ENCODE measurements at regions not wholly inside any gene's neighbourhood (a gene's known extent, or its start where the extent isn't known, plus 50 kb on each side); places are given as distances from the start of the nearest gene placed in this dataset.

DNA sequence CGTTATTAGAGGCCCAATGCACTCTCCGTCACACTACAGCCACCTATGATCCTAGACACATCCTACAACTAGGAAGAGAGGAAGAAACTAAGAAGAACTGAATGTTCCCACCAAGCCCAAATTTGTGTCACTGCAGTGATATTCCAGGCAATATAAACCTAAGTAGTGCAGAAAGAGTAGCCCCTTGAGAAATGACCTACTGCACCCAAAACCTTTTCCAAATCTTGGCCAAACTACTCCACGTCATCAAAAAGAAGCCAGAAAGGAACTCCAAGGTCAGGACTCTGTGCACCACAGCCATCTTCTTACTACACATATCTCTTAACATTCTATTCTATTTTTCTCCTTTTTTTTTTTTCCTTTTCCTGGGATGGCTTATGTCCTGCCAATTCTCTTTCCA is 60.2 kb downstream of the ADAMTS1 start:
- Histone ChIP-seq H3K79me2 (ENCODE audit: control insufficient read depth, insufficient read depth, low read length, unreplicated experiment) (no peaks in the 10 kb centered on the region), H3K36me3 (ENCODE audit: insufficient read depth, low read length) (no peaks in the 10 kb centered on the region), H3K4me3 (ENCODE audit: low read depth, low read length) (no peak overlapping the region), H3K27ac (ENCODE audit: low read depth, low read length) (no peak overlapping the region), H3K4me1 (ENCODE audit: control insufficient read depth, insufficient read depth, low read length, unreplicated experiment) (peaks cover 7% of the 10 kb centered on the region), H3K27me3 (ENCODE audit: insufficient read depth, low read length) (no peaks in the 10 kb centered on the region), H2AFZ (ENCODE audit: low read length, unreplicated experiment) (no peak overlapping the region)

- H3K27me3 ChIP-seq (ENCODE audit: insufficient read depth, low read length), result no peaks in the 10 kb centered on the region
- H3K4me1 ChIP-seq (ENCODE audit: control insufficient read depth, insufficient read depth, low read length, unreplicated experiment), result peaks cover 7% of the 10 kb centered on the region
- H3K79me2 ChIP-seq (ENCODE audit: control insufficient read depth, insufficient read depth, low read length, unreplicated experiment), result no peaks in the 10 kb centered on the region
- no peak overlapping the region for H3K4me3 ChIP-seq (ENCODE audit: low read depth, low read length)
- H3K36me3 ChIP-seq (ENCODE audit: insufficient read depth, low read length), result no peaks in the 10 kb centered on the region
- H3K27ac ChIP-seq (ENCODE audit: low read depth, low read length), result no peak overlapping the region
- no peak overlapping the region for H2AFZ ChIP-seq (ENCODE audit: low read length, unreplicated experiment)
Observed at GRCh38 chr21:26783466-26784195, 61.6 kb downstream of the ADAMTS1 start.

DNA sequence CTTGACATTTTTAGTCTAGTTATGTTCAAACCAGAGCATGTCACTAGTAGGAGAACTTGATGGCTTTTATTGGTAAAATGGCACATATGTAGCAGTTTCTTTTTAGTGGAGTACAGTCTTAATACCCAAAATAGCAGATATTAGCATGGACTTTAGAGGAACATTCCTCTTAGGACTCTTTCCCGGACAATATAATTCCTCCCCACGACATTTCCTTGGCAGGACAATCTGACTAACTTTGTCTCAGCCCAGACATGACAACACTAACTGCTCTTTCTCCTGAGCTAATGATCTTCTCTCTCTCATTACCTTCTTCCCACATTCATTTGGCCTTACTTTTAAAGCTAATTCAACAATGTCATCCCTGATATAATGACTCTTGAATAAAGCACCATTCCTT is 62.5 kb downstream of the ADAMTS1 start:
- Histone ChIP-seq H3K79me2 (ENCODE audit: control insufficient read depth, insufficient read depth, low read length, unreplicated experiment) (no peaks in the 10 kb centered on the region), H3K27me3 (ENCODE audit: insufficient read depth, low read length) (no peaks in the 10 kb centered on the region), H3K27ac (ENCODE audit: low read depth, low read length) (no peak overlapping the region)

DNA sequence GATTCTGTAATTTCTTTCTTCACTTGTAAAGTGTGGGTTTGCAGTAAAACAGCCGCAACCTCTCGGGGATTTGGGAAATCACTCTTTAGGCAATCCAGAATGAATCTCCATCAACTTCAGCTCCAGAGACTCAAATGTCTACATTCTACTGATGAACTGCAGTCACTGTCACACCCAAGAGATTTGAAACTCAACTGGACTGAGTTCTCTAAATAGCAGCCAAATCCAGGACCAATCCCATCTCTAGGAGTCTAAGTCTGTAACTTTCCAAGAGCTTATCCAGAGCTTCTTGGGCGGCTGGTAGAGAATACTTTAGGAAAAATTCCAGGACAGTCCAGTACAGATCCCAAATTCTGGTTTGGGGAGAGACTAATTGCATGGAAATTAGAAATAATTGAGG is 62.9 kb downstream of the ADAMTS1 start:
- Histone ChIP-seq H3K4me3 (ENCODE audit: low read depth, low read length) (no peak overlapping the region), H3K4me1 (ENCODE audit: control insufficient read depth, insufficient read depth, low read length, unreplicated experiment) (peaks cover 11% of the 10 kb centered on the region), H2AFZ (ENCODE audit: low read length, unreplicated experiment) (no peak overlapping the region), H3K79me2 (ENCODE audit: control insufficient read depth, insufficient read depth, low read length, unreplicated experiment) (no peaks in the 10 kb centered on the region), H3K27ac (ENCODE audit: low read depth, low read length) (no peak overlapping the region), H3K27me3 (ENCODE audit: insufficient read depth, low read length) (no peaks in the 10 kb centered on the region), H3K36me3 (ENCODE audit: insufficient read depth, low read length) (no peaks in the 10 kb centered on the region)

More for the DNA sequence above, 62.5 kb downstream of the ADAMTS1 start:
- no peak overlapping the region for H3K4me3 ChIP-seq (ENCODE audit: low read depth, low read length)
- no peak overlapping the region for H2AFZ ChIP-seq (ENCODE audit: low read length, unreplicated experiment)
- peaks cover 7% of the 10 kb centered on the region for H3K4me1 ChIP-seq (ENCODE audit: control insufficient read depth, insufficient read depth, low read length, unreplicated experiment)
- H3K36me3 ChIP-seq (ENCODE audit: insufficient read depth, low read length), result no peaks in the 10 kb centered on the region

GRCh38 chr21:26781331-26781730 is 63.9 kb downstream of the ADAMTS1 start:
- H2AFZ ChIP-seq (ENCODE audit: low read length, unreplicated experiment), result no peak overlapping the region
- H3K36me3 ChIP-seq (ENCODE audit: insufficient read depth, low read length), result no peaks in the 10 kb centered on the region
- H3K27ac ChIP-seq (ENCODE audit: low read depth, low read length), result no peak overlapping the region
- H3K4me3 ChIP-seq (ENCODE audit: low read depth, low read length), result no peak overlapping the region
- H3K79me2 ChIP-seq (ENCODE audit: control insufficient read depth, insufficient read depth, low read length, unreplicated experiment), result no peaks in the 10 kb centered on the region
- H3K4me1 ChIP-seq (ENCODE audit: control insufficient read depth, insufficient read depth, low read length, unreplicated experiment), result peaks cover 21% of the 10 kb centered on the region
- H3K27me3 ChIP-seq (ENCODE audit: insufficient read depth, low read length), result no peaks in the 10 kb centered on the region

GRCh38 chr21:26777166-26777565 is 68.0 kb downstream of the ADAMTS1 start:
- Histone ChIP-seq H3K36me3 (ENCODE audit: insufficient read depth, low read length) (no peaks in the 10 kb centered on the region), H3K4me1 (ENCODE audit: control insufficient read depth, insufficient read depth, low read length, unreplicated experiment) (peaks cover 19% of the 10 kb centered on the region), H3K4me3 (ENCODE audit: low read depth, low read length) (peak overlapping the region; percentile 10; the same call in 1 of the 2 replicates), H3K79me2 (ENCODE audit: control insufficient read depth, insufficient read depth, low read length, unreplicated experiment) (no peaks in the 10 kb centered on the region), H3K27ac (ENCODE audit: low read depth, low read length) (peak overlapping the region; percentile 56), H2AFZ (ENCODE audit: low read length, unreplicated experiment) (peak overlapping the region; percentile 29), H3K27me3 (ENCODE audit: insufficient read depth, low read length) (no peaks in the 10 kb centered on the region)

- peak overlapping the region; percentile 29 for H2AFZ ChIP-seq (ENCODE audit: low read length, unreplicated experiment)
- no peaks in the 10 kb centered on the region for H3K79me2 ChIP-seq (ENCODE audit: control insufficient read depth, insufficient read depth, low read length, unreplicated experiment)
- H3K4me1 ChIP-seq (ENCODE audit: control insufficient read depth, insufficient read depth, low read length, unreplicated experiment), result peaks cover 19% of the 10 kb centered on the region
- no peaks in the 10 kb centered on the region for H3K36me3 ChIP-seq (ENCODE audit: insufficient read depth, low read length)
- no peaks in the 10 kb centered on the region for H3K27me3 ChIP-seq (ENCODE audit: insufficient read depth, low read length)
- H3K27ac ChIP-seq (ENCODE audit: low read depth, low read length), result peak overlapping the region; percentile 56
- H3K4me3 ChIP-seq (ENCODE audit: low read depth, low read length), result peak overlapping the region; percentile 18; the same call in 1 of the 2 replicates
Observed at GRCh38 chr21:26776310-26777021, 68.7 kb downstream of the ADAMTS1 start.

DNA sequence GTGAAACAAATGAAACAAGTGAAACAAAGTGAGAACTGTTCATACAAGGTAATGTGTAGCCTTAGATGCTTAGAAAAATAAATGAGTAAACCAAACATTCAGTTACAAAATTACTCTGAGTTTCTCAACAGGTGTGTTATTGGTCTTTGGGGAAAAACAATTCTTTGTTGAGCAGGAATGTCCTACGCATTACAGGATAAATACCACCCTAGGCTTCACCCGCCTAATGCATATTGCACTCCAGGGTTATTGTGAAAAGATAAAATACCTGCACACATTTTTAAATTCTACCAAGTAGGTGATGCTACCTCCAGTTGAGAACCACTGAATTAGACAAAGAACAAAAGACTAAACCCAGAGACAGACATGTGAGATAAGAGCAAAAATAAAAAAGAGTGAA is 72.2 kb downstream of the ADAMTS1 start:
- H3K4me1 ChIP-seq (ENCODE audit: control insufficient read depth, insufficient read depth, low read length, unreplicated experiment), result peaks cover 19% of the 10 kb centered on the region
- no peaks in the 10 kb centered on the region for H3K79me2 ChIP-seq (ENCODE audit: control insufficient read depth, insufficient read depth, low read length, unreplicated experiment)
- H3K27ac ChIP-seq (ENCODE audit: low read depth, low read length), result no peak overlapping the region
- H3K27me3 ChIP-seq (ENCODE audit: insufficient read depth, low read length), result no peaks in the 10 kb centered on the region
- H3K36me3 ChIP-seq (ENCODE audit: insufficient read depth, low read length), result no peaks in the 10 kb centered on the region
- H3K4me3 ChIP-seq (ENCODE audit: low read depth, low read length), result no peak overlapping the region
- no peak overlapping the region for H2AFZ ChIP-seq (ENCODE audit: low read length, unreplicated experiment)

DNA sequence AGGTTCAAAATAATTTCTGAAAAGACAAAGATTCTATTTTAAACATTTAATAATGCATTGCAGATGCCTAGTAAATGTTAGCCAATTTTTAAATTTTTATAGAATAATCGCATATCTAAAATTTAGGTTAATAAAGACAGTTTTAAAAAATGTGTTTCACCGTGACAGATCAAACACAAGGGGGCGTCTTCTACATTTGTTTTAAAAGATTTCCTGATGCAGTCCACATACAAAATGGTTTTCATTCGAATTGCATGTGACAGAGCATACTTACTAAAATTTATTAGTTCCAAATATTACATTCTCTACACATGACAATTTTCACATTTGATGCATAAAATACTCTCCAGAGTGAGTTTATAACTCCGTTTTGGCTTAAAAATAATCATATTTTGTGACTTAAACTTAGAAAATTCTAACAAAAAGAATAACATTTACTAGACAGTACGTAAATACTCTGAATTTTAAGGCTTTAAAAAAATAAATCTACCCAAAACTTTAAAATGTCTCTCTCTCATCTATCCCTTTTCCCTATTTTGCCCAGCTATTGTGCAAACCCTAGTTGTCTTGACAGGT is 75.5 kb downstream of the ADAMTS1 start:
- Histone ChIP-seq H3K4me3 (ENCODE audit: low read depth, low read length) (no peak overlapping the region), H3K27ac (ENCODE audit: low read depth, low read length) (no peak overlapping the region), H3K27me3 (ENCODE audit: insufficient read depth, low read length) (no peaks in the 10 kb centered on the region), H3K4me1 (ENCODE audit: control insufficient read depth, insufficient read depth, low read length, unreplicated experiment) (no peaks in the 10 kb centered on the region), H2AFZ (ENCODE audit: low read length, unreplicated experiment) (peak overlapping the region; percentile 66), H3K36me3 (ENCODE audit: insufficient read depth, low read length) (no peaks in the 10 kb centered on the region), H3K79me2 (ENCODE audit: control insufficient read depth, insufficient read depth, low read length, unreplicated experiment) (no peaks in the 10 kb centered on the region)

DNA sequence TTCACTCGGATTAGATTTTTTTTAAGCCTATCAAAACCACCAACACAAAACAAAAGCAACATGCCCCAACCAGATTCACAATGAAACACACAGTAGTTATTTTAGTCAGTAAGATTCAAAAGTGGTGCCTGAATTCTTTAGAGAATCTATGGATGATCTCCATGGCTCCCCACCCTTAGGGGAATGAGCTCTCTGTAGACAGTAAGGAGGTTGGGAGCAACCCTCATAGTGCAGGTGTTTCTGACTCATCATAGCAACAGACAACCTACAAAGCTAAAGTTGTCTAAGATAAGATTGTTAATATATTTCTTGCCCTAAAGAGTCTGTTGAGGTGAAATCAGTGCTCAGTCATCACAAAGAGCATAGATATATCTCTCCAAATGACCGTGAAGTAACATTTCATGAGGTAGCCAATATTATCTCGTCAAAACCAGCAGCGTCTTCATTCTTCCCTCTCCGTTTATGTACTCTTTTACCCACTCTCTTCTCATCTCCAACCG is 78.3 kb downstream of the ADAMTS1 start:
- Histone ChIP-seq H3K27me3 (ENCODE audit: insufficient read depth, low read length) (no peaks in the 10 kb centered on the region), H3K4me1 (ENCODE audit: control insufficient read depth, insufficient read depth, low read length, unreplicated experiment) (no peaks in the 10 kb centered on the region), H3K36me3 (ENCODE audit: insufficient read depth, low read length) (no peaks in the 10 kb centered on the region), H3K27ac (ENCODE audit: low read depth, low read length) (no peak overlapping the region), H3K79me2 (ENCODE audit: control insufficient read depth, insufficient read depth, low read length, unreplicated experiment) (no peaks in the 10 kb centered on the region), H2AFZ (ENCODE audit: low read length, unreplicated experiment) (no peak overlapping the region), H3K4me3 (ENCODE audit: low read depth, low read length) (no peak overlapping the region)
